Activated T-helper 1 cell treated with anti-CD3 and anti-CD28 coated beads, Interleukin-12 subunit alpha, Interleukin-12 subunit beta, Interleukin-2, Interleukin-4 antibody, amounts not matched to agents 30 ng/mL and 10 ng/mL and 1 ng/mL, durations not matched to agents 14 hours and 24 hours and 36 hours (primary cell): ENCODE measurements at regions not wholly inside any gene's neighbourhood (a gene's known extent, or its start where the extent isn't known, plus 50 kb on each side); places are given as distances from the start of the nearest gene placed in this dataset.
"Not testable (repeated sequence)": the region's sequence is repeated elsewhere in the genome, so short reads cannot be mapped to it uniquely, and the experiment has no call there.

Source experiments
- DNase-seq: peaks from one replicate; pipeline ENCODE4 v3.0.0; 2021; ENCODE audit warnings: low spot score
- H3K27ac Mint-ChIP-seq: one replicate; pipeline ENCODE4 v1.8.0; 2021; ENCODE audit warnings: mild to moderate bottlenecking, mixed read lengths
- H3K27me3 Mint-ChIP-seq: one replicate; pipeline ENCODE4 v1.8.0; 2022; ENCODE audit warnings: mild to moderate bottlenecking, moderate library complexity, mixed read lengths; ENCODE audit not compliant: insufficient read depth
- H3K36me3 Mint-ChIP-seq: one replicate; pipeline ENCODE4 v1.8.0; 2021; ENCODE audit warnings: low read depth, mixed read lengths
- H3K4me1 Mint-ChIP-seq: one replicate; pipeline ENCODE4 v1.8.0; 2021; ENCODE audit warnings: low read depth, mixed read lengths
- H3K4me3 Mint-ChIP-seq: one replicate; pipeline ENCODE4 v1.8.0; 2021; ENCODE audit warnings: mild to moderate bottlenecking, moderate library complexity, mixed read lengths
- H3K9me3 Mint-ChIP-seq: one replicate; pipeline ENCODE4 v1.8.0; 2021; ENCODE audit warnings: mixed read lengths
- intact Hi-C: fragments of 100-400 bp; cut with micrococcal nuclease; formaldehyde crosslinking; loops from one replicate; pipeline ENCODE4 v1.15.1; 2024

- DNase-seq = no peak
- intact Hi-C loops = loop anchor here (5.0 kb wide), 1 partner anchor 33 kb away; no protein-coding TSS in a partner anchor
- peaks cover 1% of the 10 kb centered on the region for H3K36me3 Mint-ChIP-seq
- H3K27ac Mint-ChIP-seq = no peak overlapping the region
- H3K4me3 Mint-ChIP-seq = no peak overlapping the region
- H3K27me3 Mint-ChIP-seq = no peaks in the 10 kb centered on the region
- no peaks in the 10 kb centered on the region for H3K9me3 Mint-ChIP-seq
- peaks cover 63% of the 10 kb centered on the region for H3K4me1 Mint-ChIP-seq
Observed at GRCh38 chr1:58854576-58854975, 70.7 kb upstream of the JUN start.

GRCh38 chr1:58855274-58856165 lies 71.7 kb upstream of the JUN start:
- peaks cover 1% of the 10 kb centered on the region for H3K36me3 Mint-ChIP-seq
- no peaks in the 10 kb centered on the region for H3K9me3 Mint-ChIP-seq
- DNase-seq = no peak
- H3K4me3 Mint-ChIP-seq = no peak overlapping the region
- H3K4me1 Mint-ChIP-seq = peaks cover 66% of the 10 kb centered on the region
- H3K27ac Mint-ChIP-seq = peak overlapping the region; percentile 2
- intact Hi-C loops = loop anchor here (2.0 to 5.0 kb wide), 3 partner anchors 47 to 287 kb away; no protein-coding TSS in a partner anchor
- H3K27me3 Mint-ChIP-seq = no peaks in the 10 kb centered on the region

GRCh38 chr1:58856281-58856680 lies 72.4 kb upstream of the JUN start:
- not testable (repeated sequence) for H3K36me3 Mint-ChIP-seq, DNase-seq, H3K4me3 Mint-ChIP-seq, H3K27ac Mint-ChIP-seq, H3K9me3 Mint-ChIP-seq, H3K27me3 Mint-ChIP-seq
- peaks cover 69% of the 10 kb centered on the region for H3K4me1 Mint-ChIP-seq
- intact Hi-C loops = loop anchor here (2.0 to 5.0 kb wide), 3 partner anchors 46 to 286 kb away; no protein-coding TSS in a partner anchor

GRCh38 chr1:58857680-58858673 lies 74.1 kb upstream of the JUN start:
- Mint-ChIP-seq H3K4me3 (peak overlapping the region; percentile 61), H3K27me3 (no peaks in the 10 kb centered on the region), H3K36me3 (peaks cover 4% of the 10 kb centered on the region), H3K9me3 (peaks cover under 1% of the 10 kb centered on the region), H3K27ac (peak overlapping the region; percentile 95), H3K4me1 (peaks cover 74% of the 10 kb centered on the region)
- intact Hi-C loops = loop anchor here (1.0 to 5.0 kb wide), 7 partner anchors 42 to 839 kb away; partner anchors contain the start of gene JUN
- DNase-seq = peak; percentile 43

GRCh38 chr1:58859769-58860485 lies 76.1 kb upstream of the JUN start:
- Mint-ChIP-seq H3K9me3 (peaks cover 3% of the 10 kb centered on the region), H3K4me1 (peaks cover 65% of the 10 kb centered on the region), H3K36me3 (peaks cover 7% of the 10 kb centered on the region), H3K4me3 (no peak overlapping the region), H3K27me3 (no peaks in the 10 kb centered on the region), H3K27ac (peak overlapping the region; percentile 7)
- intact Hi-C loops = loop anchor here (2.0 to 5.0 kb wide), 5 partner anchors 42 to 837 kb away; partner anchors contain the start of gene JUN
- no peak for DNase-seq

GRCh38 chr1:58861076-58861475 lies 77.2 kb upstream of the JUN start:
- intact Hi-C loops = no loop called here

GRCh38 chr1:58861506-58861905 lies 77.7 kb upstream of the JUN start:
- no peak for DNase-seq
- Mint-ChIP-seq H3K27me3 (no peaks in the 10 kb centered on the region), H3K4me3 (no peak overlapping the region), H3K4me1 (peaks cover 56% of the 10 kb centered on the region), H3K27ac (no peak overlapping the region), H3K36me3 (peaks cover 7% of the 10 kb centered on the region), H3K9me3 (peaks cover 3% of the 10 kb centered on the region)
- intact Hi-C loops = no loop called here

More at GRCh38 chr1:58861076-58861475, 77.2 kb upstream of the JUN start:
- H3K9me3 Mint-ChIP-seq = peaks cover 3% of the 10 kb centered on the region
- no peaks in the 10 kb centered on the region for H3K27me3 Mint-ChIP-seq
- H3K4me1 Mint-ChIP-seq = peaks cover 56% of the 10 kb centered on the region
- H3K36me3 Mint-ChIP-seq = peaks cover 7% of the 10 kb centered on the region
- DNase-seq = no peak
- H3K4me3 Mint-ChIP-seq = no peak overlapping the region
- H3K27ac Mint-ChIP-seq = no peak overlapping the region

GRCh38 chr1:58862728-58863385 lies 79.0 kb upstream of the JUN start:
- DNase-seq = no peak
- intact Hi-C loops = no loop called here
- Mint-ChIP-seq H3K9me3 (peaks cover 3% of the 10 kb centered on the region), H3K4me3 (no peak overlapping the region), H3K36me3 (peaks cover 7% of the 10 kb centered on the region), H3K4me1 (peaks cover 42% of the 10 kb centered on the region), H3K27me3 (no peaks in the 10 kb centered on the region), H3K27ac (no peak overlapping the region)

- Mint-ChIP-seq H3K9me3 (peaks cover 3% of the 10 kb centered on the region), H3K4me3 (no peak overlapping the region), H3K36me3 (peaks cover 6% of the 10 kb centered on the region), H3K4me1 (peaks cover 25% of the 10 kb centered on the region), H3K27me3 (no peaks in the 10 kb centered on the region), H3K27ac (no peak overlapping the region)
- intact Hi-C loops = no loop called here
- DNase-seq = no peak
Observed at GRCh38 chr1:58864654-58865053, 80.8 kb upstream of the JUN start.

GRCh38 chr1:58866578-58866977 lies 82.7 kb upstream of the JUN start:
- peaks cover 9% of the 10 kb centered on the region for H3K4me1 Mint-ChIP-seq
- H3K4me3 Mint-ChIP-seq = no peak overlapping the region
- no peaks in the 10 kb centered on the region for H3K27me3 Mint-ChIP-seq
- intact Hi-C loops = no loop called here
- H3K9me3 Mint-ChIP-seq = peaks cover 3% of the 10 kb centered on the region
- no peak for DNase-seq
- H3K36me3 Mint-ChIP-seq = peaks cover 8% of the 10 kb centered on the region
- H3K27ac Mint-ChIP-seq = no peak overlapping the region

GRCh38 chr1:58869638-58870297 lies 85.9 kb upstream of the JUN start:
- Mint-ChIP-seq H3K4me3 (no peak overlapping the region), H3K36me3 (peaks cover 9% of the 10 kb centered on the region), H3K4me1 (no peaks in the 10 kb centered on the region), H3K27me3 (peaks cover 2% of the 10 kb centered on the region), H3K27ac (no peak overlapping the region), H3K9me3 (no peaks in the 10 kb centered on the region)
- intact Hi-C loops = no loop called here
- DNase-seq = no peak
